Tibial nerve (tissue), 3 donors: ENCODE measurements at regions not wholly inside any gene's neighbourhood (a gene's known extent, or its start where the extent isn't known, plus 50 kb on each side); places are given as distances from the start of the nearest gene placed in this dataset.

ENCODE experiments used
- CTCF ChIP-seq, 5 experiments: fragments of 200-600 bp in 3 of 5; fragments of 450-650 bp in 2 of 5; sonication (generic) in 3 of 5; IDR thresholded peaks; one replicate each; pipeline ENCODE4 v1.5.1; 2016 to 2019; ENCODE audit warnings: antibody characterized with exemption in 5 of 5, mild to moderate bottlenecking in 3 of 5, moderate library complexity in 2 of 5
- POLR2A ChIP-seq, 2 donors: fragments of 450-650 bp; IDR thresholded peaks; one replicate each; pipeline ENCODE4 v1.6.1; 2017; ENCODE audit warnings: antibody characterized with exemption in 2 of 2, mild to moderate bottlenecking in 2 of 2, moderate library complexity in 2 of 2

- no peak for TF ChIP-seq CTCF (IDR thresholded peaks at IDR 0.05)
- no peak for TF ChIP-seq POLR2A (IDR thresholded peaks at IDR 0.05)
These were observed 95.3 kb upstream of the XYLT1 start for GRCh38 chr16:17566075-17566474.
